PC-3 (cell line): ENCODE measurements at regions not wholly inside any gene's neighbourhood (a gene's known extent, or its start where the extent isn't known, plus 50 kb on each side); places are given as distances from the start of the nearest gene placed in this dataset.

Source experiments
- EZH2 ChIP-seq: fragments of 300-600 bp; sonication (generic); IDR thresholded peaks from one replicate; pipeline ENCODE4 v1.6.1; 2017; ENCODE audit warnings: antibody characterized with exemption, mild to moderate bottlenecking, low read length; ENCODE audit not compliant: unreplicated experiment
- EZH2phosphoT487 ChIP-seq: fragments of 300-600 bp; sonication (generic); IDR thresholded peaks from 2 replicates; pipeline ENCODE4 v1.6.1; 2018; ENCODE audit warnings: mild to moderate bottlenecking, antibody characterized with exemption, low read length, borderline replicate concordance
- TF ChIP-seq, protein P1 (sequence below): fragments of 300-600 bp; sonication (generic); conservative IDR thresholded peaks from 2 replicates; pipeline ENCODE4 v1.5.1; 2017; ENCODE audit warnings: antibody characterized with exemption, low read depth, mild to moderate bottlenecking, low read length

GRCh38 chr11:19448651-19449050 is 207.9 kb upstream of the E2F8 start:
- TF ChIP-seq EZH2 (no peak), EZH2phosphoT487 (no peak)
- TF ChIP-seq, protein P1, sequence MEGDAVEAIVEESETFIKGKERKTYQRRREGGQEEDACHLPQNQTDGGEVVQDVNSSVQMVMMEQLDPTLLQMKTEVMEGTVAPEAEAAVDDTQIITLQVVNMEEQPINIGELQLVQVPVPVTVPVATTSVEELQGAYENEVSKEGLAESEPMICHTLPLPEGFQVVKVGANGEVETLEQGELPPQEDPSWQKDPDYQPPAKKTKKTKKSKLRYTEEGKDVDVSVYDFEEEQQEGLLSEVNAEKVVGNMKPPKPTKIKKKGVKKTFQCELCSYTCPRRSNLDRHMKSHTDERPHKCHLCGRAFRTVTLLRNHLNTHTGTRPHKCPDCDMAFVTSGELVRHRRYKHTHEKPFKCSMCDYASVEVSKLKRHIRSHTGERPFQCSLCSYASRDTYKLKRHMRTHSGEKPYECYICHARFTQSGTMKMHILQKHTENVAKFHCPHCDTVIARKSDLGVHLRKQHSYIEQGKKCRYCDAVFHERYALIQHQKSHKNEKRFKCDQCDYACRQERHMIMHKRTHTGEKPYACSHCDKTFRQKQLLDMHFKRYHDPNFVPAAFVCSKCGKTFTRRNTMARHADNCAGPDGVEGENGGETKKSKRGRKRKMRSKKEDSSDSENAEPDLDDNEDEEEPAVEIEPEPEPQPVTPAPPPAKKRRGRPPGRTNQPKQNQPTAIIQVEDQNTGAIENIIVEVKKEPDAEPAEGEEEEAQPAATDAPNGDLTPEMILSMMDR, result no peak
